Muscle of leg (tissue), 3 donors: ENCODE measurements at regions not wholly inside any gene's neighbourhood (a gene's known extent, or its start where the extent isn't known, plus 50 kb on each side); places are given as distances from the start of the nearest gene placed in this dataset.
A peak's percentile ranks its signal among the peaks of the same experiment; 100 is the strongest.
"Not testable (repeated sequence)": the region's sequence is repeated elsewhere in the genome, so short reads cannot be mapped to it uniquely, and the experiment has no call there.

Source experiments
- DNase-seq: peaks from one replicate; pipeline ENCODE4 v3.0.0; 2013
- H3K27ac ChIP-seq: one replicate; pipeline ENCODE4 v1.5.1; 2013; ENCODE audit warnings: mild to moderate bottlenecking, low read length, control low read depth
- H3K27me3 ChIP-seq: one replicate; pipeline ENCODE4 v1.6.1; 2013; ENCODE audit warnings: low read length; ENCODE audit not compliant: control insufficient read depth, insufficient read depth
- H3K36me3 ChIP-seq: one replicate; pipeline ENCODE4 v1.6.1; 2013; ENCODE audit warnings: low read length; ENCODE audit not compliant: control insufficient read depth, insufficient read depth
- H3K4me1 ChIP-seq: one replicate; pipeline ENCODE4 v1.6.1; 2013; ENCODE audit warnings: low read length; ENCODE audit not compliant: control insufficient read depth, insufficient read depth
- H3K4me3 ChIP-seq: one replicate; pipeline ENCODE4 v1.5.1; 2013; ENCODE audit warnings: low read length, control low read depth
- H3K9me3 ChIP-seq: replicated peaks from 2 replicates; pipeline ENCODE4 v1.6.1; 2013; ENCODE audit warnings: low read depth, low read length; ENCODE audit not compliant: control insufficient read depth
- WGBS: methylation state at CpG from one replicate; pipeline ENCODE4 v1.1.5; 2013; ENCODE audit warnings: missing lambda C conversion rate; ENCODE audit not compliant: insufficient coverage; 5-methylcytosine and 5-hydroxymethylcytosine counted together

DNA sequence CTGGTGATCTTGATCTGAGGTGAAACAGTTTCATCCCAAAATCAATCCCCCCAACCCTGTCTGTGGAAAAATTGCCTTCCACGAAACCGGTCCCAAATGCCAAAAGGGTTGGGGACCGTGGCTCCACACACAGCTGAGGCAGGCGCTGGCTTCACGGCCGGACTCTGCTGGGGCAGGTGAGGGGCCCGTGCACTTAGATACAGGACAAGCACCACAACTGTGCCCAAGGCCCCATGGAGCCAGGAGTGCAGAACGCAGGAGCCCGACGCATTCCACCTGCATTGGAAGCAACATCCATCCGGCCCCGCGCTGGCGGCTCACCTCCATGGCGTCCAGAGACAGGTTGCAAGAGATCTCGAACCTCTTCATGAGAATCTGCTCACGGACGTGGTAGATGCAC, 5384.4 kb upstream of the TPTE start:
- H3K27me3 ChIP-seq, H3K9me3 ChIP-seq, H3K27ac ChIP-seq, H3K4me1 ChIP-seq, H3K4me3 ChIP-seq, DNase-seq, H3K36me3 ChIP-seq: not testable (repeated sequence)
- no CpG with 5 or more reads among the region's 18 CpGs for WGBS

DNA sequence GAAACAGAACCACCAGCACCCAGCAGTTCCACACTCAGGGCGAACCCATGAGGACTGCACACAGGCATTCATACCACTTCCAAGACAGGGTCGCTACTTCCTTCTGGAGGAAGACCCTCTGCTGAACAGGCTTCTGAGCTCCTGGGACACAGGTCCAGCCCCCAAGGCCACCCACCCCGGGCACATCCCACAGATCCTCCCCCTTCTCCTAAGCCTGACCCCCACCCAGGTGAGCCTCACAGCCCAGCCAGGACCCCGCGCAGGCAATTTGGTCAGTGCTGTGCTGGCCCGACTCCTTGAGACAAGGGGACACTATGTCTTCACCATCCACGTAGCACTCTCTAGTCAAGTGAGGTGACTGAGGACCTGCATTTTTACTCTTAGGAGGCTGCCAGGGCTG, 5382.7 kb upstream of the TPTE start:
- not testable (repeated sequence) for H3K27me3 ChIP-seq, H3K9me3 ChIP-seq, DNase-seq, H3K4me1 ChIP-seq, H3K27ac ChIP-seq, H3K36me3 ChIP-seq, H3K4me3 ChIP-seq
- 100% methylated on average over 1 of the region's 7 CpGs for WGBS

DNA sequence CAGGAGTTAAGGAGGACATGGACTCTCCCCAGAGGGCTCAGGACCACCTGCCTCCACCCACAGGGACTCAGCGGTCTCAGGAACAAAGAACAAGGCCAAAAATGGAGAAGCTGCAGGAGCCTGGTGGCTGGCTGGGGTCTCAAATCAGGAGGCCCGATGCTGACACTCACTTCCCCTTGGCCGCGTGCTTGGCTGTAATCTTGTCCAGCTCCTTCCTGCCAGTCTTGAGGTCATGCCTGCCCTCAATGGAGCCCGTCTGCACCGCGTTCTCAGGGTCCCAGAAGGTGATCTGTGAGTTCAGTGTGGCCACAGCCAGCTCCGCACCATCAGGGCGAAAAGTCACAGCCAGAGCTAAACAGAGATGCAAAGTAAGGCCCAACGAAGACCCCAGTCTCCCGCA, 5381.9 kb upstream of the TPTE start:
- not testable (repeated sequence) for H3K9me3 ChIP-seq, DNase-seq, H3K27ac ChIP-seq, H3K4me3 ChIP-seq, H3K27me3 ChIP-seq, H3K4me1 ChIP-seq, H3K36me3 ChIP-seq
- WGBS, result no CpG with 5 or more reads among the region's 11 CpGs

DNA sequence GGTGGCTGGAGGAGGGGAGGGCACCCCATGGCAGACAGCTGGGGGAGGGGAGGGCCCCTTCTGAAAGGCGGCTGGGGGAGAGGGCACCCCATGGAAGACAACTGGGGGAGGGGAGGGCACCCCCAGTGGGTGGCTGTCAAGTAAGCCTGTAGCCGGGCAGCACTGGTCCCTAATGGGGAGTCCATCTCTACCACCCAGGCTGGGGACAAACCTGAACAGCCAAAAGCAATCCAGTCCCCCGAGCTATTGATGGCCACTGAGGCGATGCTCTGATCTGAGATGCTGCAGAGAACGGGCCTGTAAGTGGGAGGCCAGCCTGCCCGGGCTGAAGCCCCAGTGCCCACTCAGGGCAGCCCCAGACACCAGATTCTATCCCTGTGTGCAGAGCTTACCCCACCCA, 5378.4 kb upstream of the TPTE start:
- H3K4me1 ChIP-seq, DNase-seq, H3K27ac ChIP-seq, H3K36me3 ChIP-seq, H3K4me3 ChIP-seq, H3K9me3 ChIP-seq, H3K27me3 ChIP-seq: not testable (repeated sequence)
- WGBS, result no CpG with 5 or more reads among the region's 6 CpGs

DNA sequence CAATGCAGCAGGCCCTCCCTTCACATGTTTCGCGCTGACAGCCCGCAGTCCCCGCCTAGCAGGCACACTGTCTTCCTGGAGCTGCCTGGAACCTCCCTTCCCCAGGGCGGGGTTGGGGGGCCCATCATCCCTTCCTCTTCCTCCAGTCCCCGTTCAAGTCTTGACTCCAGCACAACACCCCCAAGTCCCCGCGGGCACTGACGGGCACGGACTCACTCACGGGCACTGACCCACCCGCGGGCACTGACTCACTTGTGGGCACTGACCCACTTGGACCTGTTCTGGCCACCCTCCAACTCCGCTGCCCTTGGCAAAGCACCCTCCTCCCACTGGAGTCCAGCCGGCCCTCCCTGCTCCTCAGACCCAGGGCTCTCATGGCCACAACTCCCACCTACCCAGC, 5376.7 kb upstream of the TPTE start:
- not testable (repeated sequence) for H3K27me3 ChIP-seq, H3K4me3 ChIP-seq, DNase-seq, H3K4me1 ChIP-seq, H3K9me3 ChIP-seq, H3K36me3 ChIP-seq, H3K27ac ChIP-seq
- no CpG with 5 or more reads among the region's 15 CpGs for WGBS

DNA sequence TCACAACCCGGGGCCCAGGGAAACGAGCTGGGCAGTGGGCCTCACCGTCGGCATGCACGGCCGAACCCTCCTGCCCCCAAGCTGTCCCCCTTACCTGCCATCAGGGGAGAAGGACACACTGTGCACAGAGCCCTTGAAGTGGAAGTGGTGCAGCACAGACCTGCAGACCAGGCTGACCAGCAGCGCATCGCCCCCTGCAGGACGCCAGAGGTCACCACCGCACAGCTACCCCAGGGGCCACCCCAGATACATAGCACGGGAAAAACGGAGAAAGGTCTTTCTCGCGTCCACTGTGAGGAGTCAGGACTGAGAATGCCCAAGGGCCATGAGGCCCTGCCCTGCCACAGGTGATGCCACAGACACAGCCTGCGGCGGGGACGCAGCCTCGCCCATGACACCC, 5373.7 kb upstream of the TPTE start:
- H3K27ac ChIP-seq, DNase-seq, H3K9me3 ChIP-seq, H3K36me3 ChIP-seq, H3K4me3 ChIP-seq, H3K4me1 ChIP-seq, H3K27me3 ChIP-seq: not testable (repeated sequence)
- no CpG with 5 or more reads among the region's 18 CpGs for WGBS

DNA sequence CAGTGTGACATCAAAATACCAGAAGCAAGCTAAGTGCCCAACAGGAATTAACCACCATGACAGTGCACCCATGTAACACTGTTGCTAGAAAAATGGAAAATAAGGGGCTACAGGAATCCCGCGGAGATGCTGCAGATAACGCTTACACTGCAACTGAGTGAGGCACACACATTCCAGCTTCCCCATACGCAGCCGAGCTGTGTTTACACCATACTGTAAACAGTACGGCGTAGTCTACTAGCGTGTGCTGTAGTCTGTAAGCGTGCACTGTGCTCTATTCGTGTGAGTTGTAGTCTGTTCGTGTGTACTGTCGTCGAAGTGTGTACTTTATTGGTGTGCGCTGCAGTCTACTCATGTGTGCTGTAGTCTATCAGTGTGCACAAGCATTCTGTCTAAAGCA, 5372.2 kb upstream of the TPTE start:
- H3K9me3 ChIP-seq, H3K4me1 ChIP-seq, DNase-seq, H3K36me3 ChIP-seq, H3K27ac ChIP-seq, H3K4me3 ChIP-seq, H3K27me3 ChIP-seq: not testable (repeated sequence)
- no CpG with 5 or more reads among the region's 14 CpGs for WGBS

DNA sequence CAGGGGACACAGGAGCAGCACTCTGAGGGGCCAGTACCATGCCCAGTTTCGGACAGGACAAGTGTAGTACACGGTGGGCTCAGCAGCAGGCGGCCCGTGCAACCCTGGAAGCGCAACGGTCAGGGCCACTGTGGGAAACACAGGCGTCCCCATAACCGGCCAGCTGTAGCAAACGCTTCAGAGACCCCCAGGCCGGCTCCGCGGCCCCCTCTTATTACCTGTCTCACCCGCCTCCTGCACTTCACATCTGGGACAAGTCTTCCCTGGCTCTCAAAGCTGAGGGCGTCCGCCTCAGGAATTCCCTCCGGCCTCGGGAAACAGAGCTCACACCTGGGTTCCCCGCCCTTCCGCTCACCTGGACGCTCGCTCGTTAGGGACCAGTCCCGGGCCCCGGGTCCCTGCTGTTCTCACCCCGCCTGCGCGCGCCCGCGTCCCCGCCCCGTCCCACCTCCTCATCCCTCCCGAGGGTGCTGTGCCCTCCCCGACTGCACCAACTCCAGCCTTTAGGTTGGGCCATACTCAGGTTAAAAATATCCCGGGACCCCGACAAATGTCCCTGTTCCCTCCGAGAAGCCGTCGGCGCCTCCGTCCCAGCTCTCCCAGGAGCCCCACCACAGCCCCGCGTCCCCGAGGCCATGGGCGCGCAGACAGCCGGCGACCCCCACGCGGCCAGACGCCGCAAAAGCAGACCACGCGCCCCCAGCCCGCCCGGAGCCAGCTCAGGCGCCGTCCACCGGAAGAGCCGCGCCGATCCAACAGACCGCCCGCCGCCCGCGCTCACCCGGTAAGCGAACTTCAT, 5367.3 kb upstream of the TPTE start:
- not testable (repeated sequence) for H3K27me3 ChIP-seq, H3K9me3 ChIP-seq, H3K4me3 ChIP-seq, DNase-seq, H3K36me3 ChIP-seq, H3K4me1 ChIP-seq, H3K27ac ChIP-seq
- no CpG with 5 or more reads among the region's 69 CpGs for WGBS

DNA sequence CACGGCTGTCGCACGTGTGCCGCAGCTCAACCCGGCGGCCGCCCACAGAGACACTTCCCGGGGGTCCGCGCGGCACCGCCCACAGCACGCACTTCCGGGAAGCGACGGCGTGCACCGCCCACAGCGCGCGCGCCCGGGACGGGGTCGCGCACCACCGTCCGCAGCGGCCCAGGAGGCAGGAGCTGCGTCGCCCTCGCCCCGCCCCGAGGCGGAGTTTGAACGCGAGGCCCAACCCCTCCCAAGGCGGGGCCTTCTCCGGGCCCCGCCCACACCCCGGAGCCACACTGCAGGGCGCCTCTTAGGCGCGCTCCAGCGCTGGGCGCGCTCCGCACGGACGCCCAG, 5366.8 kb upstream of the TPTE start:
- WGBS, result no CpG with 5 or more reads among the region's 50 CpGs
- not testable (repeated sequence) for H3K27me3 ChIP-seq, H3K27ac ChIP-seq, H3K4me1 ChIP-seq, H3K4me3 ChIP-seq, H3K9me3 ChIP-seq, H3K36me3 ChIP-seq
- peak; percentile 87 for DNase-seq

DNA sequence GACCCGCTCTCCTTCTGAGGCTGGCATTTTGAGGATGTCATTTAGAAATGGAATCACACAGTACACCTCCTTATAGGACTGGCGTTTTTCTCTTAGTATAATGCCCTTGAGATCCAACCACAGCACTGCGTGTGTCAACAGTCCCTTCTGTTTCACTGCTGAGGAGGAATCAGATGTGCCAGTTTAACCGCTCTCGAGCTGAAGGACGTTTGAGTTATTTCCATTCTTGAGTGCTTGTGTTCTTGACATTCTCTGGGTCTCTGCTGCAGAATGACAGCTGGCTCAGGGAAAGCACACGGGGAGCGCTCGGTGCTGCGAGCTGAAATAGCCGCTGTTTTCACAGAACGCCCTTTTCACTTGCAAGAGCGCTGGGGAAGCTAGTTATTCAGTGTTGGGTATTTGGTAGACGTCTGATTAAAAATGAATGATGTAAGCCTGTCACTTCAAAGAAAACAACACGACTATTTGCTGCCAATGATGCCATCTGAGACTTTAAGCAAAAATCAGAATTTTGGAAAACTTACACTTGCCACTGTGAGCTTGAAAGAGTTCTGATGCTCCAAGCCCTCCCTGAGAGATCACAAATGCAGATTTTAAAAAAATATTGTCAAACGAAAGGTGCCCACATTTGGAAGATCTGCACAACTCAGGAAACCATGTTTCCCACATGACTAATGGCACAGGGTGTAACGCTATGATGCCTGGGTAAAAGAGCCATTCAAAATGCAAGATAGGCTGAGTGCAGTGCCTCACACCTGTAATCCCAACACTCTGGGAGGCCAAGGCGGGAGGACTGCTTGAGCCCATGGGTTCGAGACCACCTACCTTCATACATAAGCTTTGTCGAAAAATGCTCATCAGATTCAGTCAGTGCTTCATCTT, 5358.4 kb upstream of the TPTE start:
- H3K36me3 ChIP-seq, DNase-seq, H3K9me3 ChIP-seq, H3K27ac ChIP-seq, H3K4me3 ChIP-seq, H3K4me1 ChIP-seq, H3K27me3 ChIP-seq: not testable (repeated sequence)
- WGBS, result no CpG with 5 or more reads among the region's 20 CpGs
